ENCODE measurements at regions not wholly inside any gene's neighbourhood (a gene's known extent, or its start where the extent isn't known, plus 50 kb on each side); places are given as distances from the start of the nearest gene placed in this dataset.

DNA sequence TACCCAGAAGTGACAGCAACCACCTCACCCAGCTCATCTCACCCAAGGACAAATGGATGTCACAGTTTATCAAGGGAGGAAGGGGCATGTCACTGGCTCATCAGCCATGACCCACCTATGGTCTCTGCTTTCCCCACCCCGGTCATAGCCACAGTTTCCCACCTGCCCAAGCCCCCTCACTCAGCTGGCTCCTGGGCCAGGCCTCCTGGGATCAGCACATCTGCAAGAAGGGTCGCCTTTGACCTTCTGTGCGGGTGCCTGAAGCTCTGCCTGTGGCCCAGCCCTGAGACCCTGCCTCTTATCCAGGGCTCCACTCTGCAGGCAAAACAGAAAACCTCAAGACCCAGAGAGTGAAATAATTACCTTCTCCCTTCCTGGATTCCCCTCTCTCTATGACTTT lies 236.4 kb downstream of the BUD13 start:
- H3K4me1 Mint-ChIP-seq, result no peaks in the 10 kb centered on the region
- CTCF ChIA-PET, result no interaction called here
- WGBS (ENCODE audit: insufficient coverage), result 76% methylated on average over 3 of the region's 3 CpGs
- POLR2A ChIA-PET, result no interaction called here
- H3K4me3 Mint-ChIP-seq, result no peak overlapping the region
- no peak overlapping the region for H3K27ac ChIP-seq (ENCODE audit: low read length)
- no peak overlapping the region for H3K27ac Mint-ChIP-seq
- H3K36me3 ChIP-seq (ENCODE audit: control insufficient read depth in 2 of 2, extremely low read depth in 1 of 2, insufficient read depth in 1 of 2, low read length in 1 of 2), result no peaks in the 10 kb centered on the region
- H3K9me3 Mint-ChIP-seq, result no peaks in the 10 kb centered on the region
- ATAC-seq (replicated peaks in 1 of 4) (no peak), DNase-seq (no peak)
- no peaks in the 10 kb centered on the region for H3K9me3 ChIP-seq
- peaks cover 4 to 44% of the 10 kb centered on the region in 2 experiments for H3K27me3 ChIP-seq (replicated peaks in 1 of 2; ENCODE audit: control insufficient read depth in 2 of 2, extremely low read depth in 1 of 2, insufficient read depth in 2 of 2, low read length in 1 of 2)
- no peaks in the 10 kb centered on the region for H3K4me1 ChIP-seq (ENCODE audit: control insufficient read depth in 1 of 2, extremely low read depth in 1 of 2, insufficient read depth in 2 of 2, low read length in 2 of 2)
- peaks cover 32 to 47% of the 10 kb centered on the region in 2 donors for H3K27me3 Mint-ChIP-seq
- no peaks in the 10 kb centered on the region for H3K36me3 Mint-ChIP-seq
- no peak overlapping the region for H3K4me3 ChIP-seq (ENCODE audit: control insufficient read depth in 1 of 2, extremely low read depth in 1 of 2, low read length in 1 of 2)

DNA sequence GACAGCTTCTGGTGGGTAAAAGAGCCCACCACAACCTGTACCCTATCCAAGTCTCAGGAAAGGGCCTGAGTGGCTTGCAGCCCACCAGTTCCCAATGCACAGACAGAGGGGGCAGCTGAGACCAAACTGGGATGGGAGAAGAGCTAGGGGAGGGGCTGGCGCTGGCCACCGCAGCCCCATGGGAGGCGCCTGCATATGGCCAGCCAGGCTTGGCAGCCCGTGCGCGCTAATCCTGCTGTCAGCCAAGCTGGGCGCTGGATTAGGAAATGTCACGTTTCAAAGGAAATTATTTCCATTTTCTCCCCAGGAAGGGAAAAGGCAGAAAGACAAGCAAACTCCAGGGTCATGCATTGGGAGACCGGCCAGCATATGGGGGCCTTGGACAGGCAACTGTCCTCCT lies 236.8 kb downstream of the BUD13 start:
- ChIA-PET CTCF (no interaction called here), POLR2A (no interaction called here)
- Histone ChIP-seq H3K9me3 (no peaks in the 10 kb centered on the region), H3K27ac (ENCODE audit: low read length) (no peak overlapping the region), H3K4me3 (ENCODE audit: control insufficient read depth in 1 of 2, extremely low read depth in 1 of 2, low read length in 1 of 2) (no peak overlapping the region), H3K36me3 (ENCODE audit: control insufficient read depth in 2 of 2, extremely low read depth in 1 of 2, insufficient read depth in 1 of 2, low read length in 1 of 2) (no peaks in the 10 kb centered on the region), H3K27me3 (replicated peaks in 1 of 2; ENCODE audit: control insufficient read depth in 2 of 2, extremely low read depth in 1 of 2, insufficient read depth in 2 of 2, low read length in 1 of 2) (peaks cover 4 to 44% of the 10 kb centered on the region in 2 experiments), H3K4me1 (ENCODE audit: control insufficient read depth in 1 of 2, extremely low read depth in 1 of 2, insufficient read depth in 2 of 2, low read length in 2 of 2) (no peaks in the 10 kb centered on the region)
- Mint-ChIP-seq H3K9me3 (peaks cover 0 to under 1% (median 0%) of the 10 kb centered on the region in 3 donors), H3K36me3 (no peaks in the 10 kb centered on the region), H3K4me3 (no peak overlapping the region), H3K27ac (no peak overlapping the region), H3K4me1 (no peaks in the 10 kb centered on the region), H3K27me3 (peaks cover 35 to 47% of the 10 kb centered on the region in 2 donors)
- ATAC-seq (replicated peaks in 1 of 4) (no peak), DNase-seq (no peak)
- WGBS (ENCODE audit: insufficient coverage), result 80% methylated on average over 5 of the region's 9 CpGs

GRCh38 chr11:116535120-116535519 lies 237.7 kb downstream of the BUD13 start:
- peaks cover 41 to 49% of the 10 kb centered on the region in 2 donors for H3K27me3 Mint-ChIP-seq
- WGBS (ENCODE audit: insufficient coverage), result 33% methylated on average over 1 of the region's 9 CpGs

DNA sequence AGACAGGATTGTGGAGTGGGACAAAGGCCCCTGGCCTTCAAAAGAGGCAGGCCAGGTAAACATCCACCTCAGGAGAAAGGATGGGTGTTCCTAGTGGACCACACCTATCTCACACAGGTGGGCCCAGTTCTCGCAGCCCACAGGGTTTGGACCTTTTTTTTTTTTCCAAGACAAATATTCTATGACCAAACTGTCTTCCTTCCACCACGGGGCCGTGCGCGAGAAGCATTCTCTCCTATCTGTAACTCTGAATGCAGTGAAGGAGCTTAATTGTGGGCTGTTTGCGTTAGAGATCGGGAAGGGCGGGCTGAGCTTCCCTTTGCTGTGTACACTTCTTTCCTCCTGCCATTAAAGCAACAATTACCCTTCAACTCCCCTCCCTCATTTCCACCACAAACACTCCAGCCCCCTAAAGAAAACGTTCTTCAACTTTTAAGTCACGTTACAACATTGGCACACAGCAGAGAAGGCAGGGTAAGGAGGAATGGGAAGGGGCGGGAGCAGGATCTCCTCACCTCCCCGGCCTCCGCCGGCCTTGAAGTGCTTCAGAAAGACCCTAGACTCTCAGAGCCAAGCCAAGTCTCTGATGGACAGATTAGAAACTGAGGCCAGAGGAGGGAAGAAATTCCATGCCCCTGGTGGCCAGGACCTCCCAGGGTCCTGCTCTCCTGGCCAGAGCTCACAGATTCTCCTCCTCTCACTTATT lies 238.4 kb downstream of the BUD13 start:
- 38% methylated on average over 6 of the region's 14 CpGs for WGBS (ENCODE audit: insufficient coverage)
- CTCF ChIA-PET, result no interaction called here
- POLR2A ChIA-PET, result no interaction called here
- DNase-seq (no peak), ATAC-seq (replicated peaks in 1 of 4) (no peak)
- no peaks in the 10 kb centered on the region for H3K9me3 ChIP-seq
- no peak overlapping the region for H3K4me3 ChIP-seq (ENCODE audit: control insufficient read depth in 1 of 2, extremely low read depth in 1 of 2, low read length in 1 of 2)
- no peak overlapping the region for H3K27ac Mint-ChIP-seq
- peaks cover 38 to 43% of the 10 kb centered on the region in 2 donors for H3K27me3 Mint-ChIP-seq
- peaks cover 4 to 6% (median 4%) of the 10 kb centered on the region in 3 donors for H3K9me3 Mint-ChIP-seq
- H3K4me3 Mint-ChIP-seq, result no peak overlapping the region
- no peaks in the 10 kb centered on the region for H3K4me1 ChIP-seq (ENCODE audit: control insufficient read depth in 1 of 2, extremely low read depth in 1 of 2, insufficient read depth in 2 of 2, low read length in 2 of 2)
- H3K36me3 ChIP-seq (ENCODE audit: control insufficient read depth in 2 of 2, extremely low read depth in 1 of 2, insufficient read depth in 1 of 2, low read length in 1 of 2), result no peaks in the 10 kb centered on the region
- no peak overlapping the region for H3K27ac ChIP-seq (ENCODE audit: low read length)
- H3K27me3 ChIP-seq (replicated peaks in 1 of 2; ENCODE audit: control insufficient read depth in 2 of 2, extremely low read depth in 1 of 2, insufficient read depth in 2 of 2, low read length in 1 of 2), result peaks cover 6 to 35% of the 10 kb centered on the region in 2 experiments
- no peaks in the 10 kb centered on the region for H3K36me3 Mint-ChIP-seq
- H3K4me1 Mint-ChIP-seq, result no peaks in the 10 kb centered on the region

More at GRCh38 chr11:116535120-116535519, 237.7 kb downstream of the BUD13 start:
- ATAC-seq (replicated peaks in 1 of 4) (no peak), DNase-seq (no peak)
- Histone ChIP-seq H3K9me3 (no peaks in the 10 kb centered on the region), H3K36me3 (ENCODE audit: control insufficient read depth in 2 of 2, extremely low read depth in 1 of 2, insufficient read depth in 1 of 2, low read length in 1 of 2) (no peaks in the 10 kb centered on the region), H3K27ac (ENCODE audit: low read length) (no peak overlapping the region), H3K27me3 (replicated peaks in 1 of 2; ENCODE audit: control insufficient read depth in 2 of 2, extremely low read depth in 1 of 2, insufficient read depth in 2 of 2, low read length in 1 of 2) (peaks cover 4 to 41% of the 10 kb centered on the region in 2 experiments), H3K4me1 (ENCODE audit: control insufficient read depth in 1 of 2, extremely low read depth in 1 of 2, insufficient read depth in 2 of 2, low read length in 2 of 2) (no peaks in the 10 kb centered on the region), H3K4me3 (ENCODE audit: control insufficient read depth in 1 of 2, extremely low read depth in 1 of 2, low read length in 1 of 2) (no peak overlapping the region)
- Mint-ChIP-seq H3K9me3 (peaks cover 4 to 6% (median 4%) of the 10 kb centered on the region in 3 donors), H3K27ac (no peak overlapping the region), H3K4me3 (no peak overlapping the region), H3K4me1 (no peaks in the 10 kb centered on the region), H3K36me3 (no peaks in the 10 kb centered on the region)
- ChIA-PET POLR2A (no interaction called here), CTCF (no interaction called here)

- Mint-ChIP-seq H3K9me3 (peaks cover 4 to 6% (median 4%) of the 10 kb centered on the region in 3 donors), H3K4me3 (no peak overlapping the region), H3K36me3 (no peaks in the 10 kb centered on the region), H3K4me1 (no peaks in the 10 kb centered on the region), H3K27me3 (peaks cover 32 to 40% of the 10 kb centered on the region in 2 donors), H3K27ac (no peak overlapping the region)
- ATAC-seq (replicated peaks in 1 of 4) (no peak), DNase-seq (no peak)
- ChIA-PET CTCF (no interaction called here), POLR2A (no interaction called here)
- Histone ChIP-seq H3K36me3 (ENCODE audit: control insufficient read depth in 2 of 2, extremely low read depth in 1 of 2, insufficient read depth in 1 of 2, low read length in 1 of 2) (no peaks in the 10 kb centered on the region), H3K4me1 (ENCODE audit: control insufficient read depth in 1 of 2, extremely low read depth in 1 of 2, insufficient read depth in 2 of 2, low read length in 2 of 2) (no peaks in the 10 kb centered on the region), H3K27ac (ENCODE audit: low read length) (no peak overlapping the region), H3K4me3 (ENCODE audit: control insufficient read depth in 1 of 2, extremely low read depth in 1 of 2, low read length in 1 of 2) (no peak overlapping the region), H3K9me3 (no peaks in the 10 kb centered on the region), H3K27me3 (replicated peaks in 1 of 2; ENCODE audit: control insufficient read depth in 2 of 2, extremely low read depth in 1 of 2, insufficient read depth in 2 of 2, low read length in 1 of 2) (peaks cover 6 to 33% of the 10 kb centered on the region in 2 experiments)
- 80% methylated on average over 1 of the region's 11 CpGs for WGBS (ENCODE audit: insufficient coverage)
Observed at GRCh38 chr11:116533186-116533825, 239.5 kb downstream of the BUD13 start.

DNA sequence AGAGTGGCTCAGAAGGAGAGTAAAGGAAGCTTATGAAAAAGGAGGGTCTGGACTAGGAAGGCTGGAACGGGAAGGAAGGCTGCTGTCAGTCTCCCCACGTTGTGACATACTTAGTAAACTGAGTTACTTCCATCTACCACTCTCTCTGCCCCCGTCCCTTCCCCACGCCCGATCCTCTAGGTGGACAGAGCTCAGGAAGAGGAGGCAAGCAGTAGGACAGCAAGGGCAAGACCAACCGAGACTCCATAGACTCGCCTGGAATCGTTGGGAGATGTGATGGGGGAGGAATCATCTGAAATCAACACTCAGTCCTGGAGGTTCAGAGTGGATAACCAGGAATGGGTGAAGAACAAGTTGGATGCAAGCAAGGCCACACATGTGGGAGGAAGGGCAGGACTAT lies 240.7 kb downstream of the BUD13 start:
- Mint-ChIP-seq H3K27ac (no peak overlapping the region), H3K36me3 (no peaks in the 10 kb centered on the region), H3K4me3 (no peak overlapping the region), H3K4me1 (no peaks in the 10 kb centered on the region), H3K27me3 (peaks cover 32 to 43% of the 10 kb centered on the region in 2 donors), H3K9me3 (peaks cover 4 to 6% (median 4%) of the 10 kb centered on the region in 3 donors)
- Histone ChIP-seq H3K4me1 (ENCODE audit: control insufficient read depth in 1 of 2, extremely low read depth in 1 of 2, insufficient read depth in 2 of 2, low read length in 2 of 2) (no peaks in the 10 kb centered on the region), H3K27me3 (replicated peaks in 1 of 2; ENCODE audit: control insufficient read depth in 2 of 2, extremely low read depth in 1 of 2, insufficient read depth in 2 of 2, low read length in 1 of 2) (peaks cover 6 to 41% of the 10 kb centered on the region in 2 experiments), H3K9me3 (no peaks in the 10 kb centered on the region), H3K27ac (ENCODE audit: low read length) (no peak overlapping the region), H3K36me3 (ENCODE audit: control insufficient read depth in 2 of 2, extremely low read depth in 1 of 2, insufficient read depth in 1 of 2, low read length in 1 of 2) (no peaks in the 10 kb centered on the region), H3K4me3 (ENCODE audit: control insufficient read depth in 1 of 2, extremely low read depth in 1 of 2, low read length in 1 of 2) (no peak overlapping the region)
- CTCF ChIA-PET, result no interaction called here
- POLR2A ChIA-PET, result no interaction called here
- ATAC-seq (replicated peaks in 1 of 4) (no peak), DNase-seq (no peak)
- 88% methylated on average over 3 of the region's 8 CpGs for WGBS (ENCODE audit: insufficient coverage)
